Gastrocnemius medialis (tissue), 4 donors: ENCODE measurements at regions not wholly inside any gene's neighbourhood (a gene's known extent, or its start where the extent isn't known, plus 50 kb on each side); places are given as distances from the start of the nearest gene placed in this dataset.

ENCODE experiments used
- ATAC-seq, 2 donors: fragments of 150-250 bp; one replicate each; pipeline ENCODE4 v1.9.1; 2016
- DNase-seq, 2 donors: peaks; one replicate each; pipeline ENCODE4 v3.0.0-alpha.2; 2019
- H3K27ac ChIP-seq, 4 donors: fragments of 200-600 bp; sonication (generic); 1 replicate in 1 of 4; 2 replicates in 3 of 4; pipeline ENCODE4 v1.5.1; 2016 to 2018; ENCODE audit warnings: mild to moderate bottlenecking in 2 of 4, moderate library complexity in 1 of 4
- H3K27me3 ChIP-seq, 3 donors: fragments of 200-600 bp; sonication (generic) in 2 of 3; 1 replicate in 1 of 3; 2 replicates in 2 of 3; pipeline versions ENCODE4 v1.5.1 to v1.6.0; 2016 to 2019; ENCODE audit warnings: mild to moderate bottlenecking in 1 of 3, moderate library complexity in 1 of 3
- H3K36me3 ChIP-seq, 2 donors: fragments of 200-600 bp; sonication (generic) in 1 of 2; one replicate each; pipeline ENCODE4 v1.5.1; 2017 to 2018
- H3K4me1 ChIP-seq, 2 donors: fragments of 200-600 bp; sonication (generic) in 1 of 2; one replicate each; pipeline ENCODE4 v1.5.1; 2016 to 2017; ENCODE audit warnings: mild to moderate bottlenecking in 2 of 2
- H3K4me3 ChIP-seq, 4 donors: fragments of 200-600 bp; sonication (generic) in 3 of 4; 1 replicate in 1 of 4; 2 replicates in 3 of 4; pipeline ENCODE4 v1.5.1; 2016 to 2019; ENCODE audit warnings: mild to moderate bottlenecking in 2 of 4
- H3K9me3 ChIP-seq, 3 donors: fragments of 200-600 bp; sonication (generic) in 2 of 3; 1 replicate in 1 of 3; 2 replicates in 2 of 3; pipeline ENCODE4 v1.5.1; 2016 to 2019
- POLR2A ChIP-seq, 2 donors: fragments of 450-650 bp; IDR thresholded peaks; one replicate each; pipeline ENCODE4 v1.6.1; 2017; ENCODE audit warnings: antibody characterized with exemption in 2 of 2, mild to moderate bottlenecking in 2 of 2, moderate library complexity in 2 of 2
- in situ Hi-C, 4 donors: fragments of 200-750 bp; cut with MboI; loops; one replicate each; pipeline versions ENCODE4 v1.15.0 to v1.8.0; 2017; ENCODE audit warnings: low sequenced_read_pairs in 4 of 4
- intact Hi-C: fragments of 100-400 bp; cut with DNase I; formaldehyde crosslinking; loops from one replicate; pipeline ENCODE4 v1.15.1; 2023; ENCODE audit warnings: low total_unique reads
- TF ChIP-seq, protein P1 (sequence below), 5 experiments: fragments of 450-650 bp in 3 of 5; fragments of 200-600 bp in 2 of 5; sonication (generic) in 2 of 5; IDR thresholded peaks in 4 of 5; conservative IDR thresholded peaks in 1 of 5; 1 replicate in 4 of 5; 2 replicates in 1 of 5; pipeline ENCODE4 v1.5.1; 2016 to 2019; ENCODE audit warnings: antibody characterized with exemption in 5 of 5, mild to moderate bottlenecking in 3 of 5, moderate library complexity in 3 of 5

DNA sequence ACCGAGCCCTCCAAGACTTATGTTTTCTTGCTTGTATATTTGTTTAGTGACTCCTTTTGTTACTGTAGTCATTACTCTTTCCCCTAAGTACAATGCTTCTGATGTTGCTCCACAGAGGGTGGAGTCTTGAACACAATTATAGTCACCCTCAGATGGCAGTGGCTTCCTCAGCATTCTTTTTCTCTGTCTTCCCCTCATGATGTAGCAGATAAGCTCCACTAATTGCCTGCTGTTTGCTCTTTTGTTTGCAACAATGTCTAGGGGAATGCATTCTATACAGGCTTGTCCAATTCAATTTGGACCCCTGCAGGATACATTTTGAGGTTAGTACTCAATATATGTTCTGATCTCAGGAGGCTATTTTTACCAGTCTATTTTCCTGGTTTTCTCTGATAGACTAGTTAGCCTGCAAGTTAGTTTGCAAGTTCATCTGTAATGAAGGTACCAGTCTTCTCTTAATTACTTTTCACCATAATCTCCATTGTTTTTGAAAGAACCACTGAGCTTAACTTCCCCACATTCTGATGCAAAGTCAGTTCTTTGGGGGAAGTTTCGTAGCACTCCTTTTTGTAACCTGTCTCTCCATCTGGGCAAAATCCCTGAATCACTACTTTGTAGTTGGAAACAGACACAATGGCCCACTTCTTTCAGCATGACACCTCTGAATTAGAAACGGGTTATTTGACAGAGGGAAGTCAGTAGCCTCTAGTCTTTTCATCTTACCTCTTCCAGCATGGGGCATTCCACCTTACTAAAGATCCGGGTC is 1509.2 kb downstream of the CDH11 start:
- intact Hi-C loops (no loop called here), in situ Hi-C loops (no loop called here)
- Histone ChIP-seq H3K4me3 (no peak overlapping the region), H3K27me3 (no peaks in the 10 kb centered on the region), H3K27ac (no peak overlapping the region), H3K36me3 (no peaks in the 10 kb centered on the region), H3K9me3 (peaks cover 0 to 9% (median 0%) of the 10 kb centered on the region in 3 donors), H3K4me1 (no peaks in the 10 kb centered on the region)
- ATAC-seq (no peak), DNase-seq (no peak)
- no peak for TF ChIP-seq POLR2A (IDR thresholded peaks at IDR 0.05)
- TF ChIP-seq, protein P1, sequence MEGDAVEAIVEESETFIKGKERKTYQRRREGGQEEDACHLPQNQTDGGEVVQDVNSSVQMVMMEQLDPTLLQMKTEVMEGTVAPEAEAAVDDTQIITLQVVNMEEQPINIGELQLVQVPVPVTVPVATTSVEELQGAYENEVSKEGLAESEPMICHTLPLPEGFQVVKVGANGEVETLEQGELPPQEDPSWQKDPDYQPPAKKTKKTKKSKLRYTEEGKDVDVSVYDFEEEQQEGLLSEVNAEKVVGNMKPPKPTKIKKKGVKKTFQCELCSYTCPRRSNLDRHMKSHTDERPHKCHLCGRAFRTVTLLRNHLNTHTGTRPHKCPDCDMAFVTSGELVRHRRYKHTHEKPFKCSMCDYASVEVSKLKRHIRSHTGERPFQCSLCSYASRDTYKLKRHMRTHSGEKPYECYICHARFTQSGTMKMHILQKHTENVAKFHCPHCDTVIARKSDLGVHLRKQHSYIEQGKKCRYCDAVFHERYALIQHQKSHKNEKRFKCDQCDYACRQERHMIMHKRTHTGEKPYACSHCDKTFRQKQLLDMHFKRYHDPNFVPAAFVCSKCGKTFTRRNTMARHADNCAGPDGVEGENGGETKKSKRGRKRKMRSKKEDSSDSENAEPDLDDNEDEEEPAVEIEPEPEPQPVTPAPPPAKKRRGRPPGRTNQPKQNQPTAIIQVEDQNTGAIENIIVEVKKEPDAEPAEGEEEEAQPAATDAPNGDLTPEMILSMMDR (IDR thresholded peaks at IDR 0.05 in 4 of 5, conservative IDR thresholded peaks at IDR 0.05 in 1 of 5): no peak

DNA sequence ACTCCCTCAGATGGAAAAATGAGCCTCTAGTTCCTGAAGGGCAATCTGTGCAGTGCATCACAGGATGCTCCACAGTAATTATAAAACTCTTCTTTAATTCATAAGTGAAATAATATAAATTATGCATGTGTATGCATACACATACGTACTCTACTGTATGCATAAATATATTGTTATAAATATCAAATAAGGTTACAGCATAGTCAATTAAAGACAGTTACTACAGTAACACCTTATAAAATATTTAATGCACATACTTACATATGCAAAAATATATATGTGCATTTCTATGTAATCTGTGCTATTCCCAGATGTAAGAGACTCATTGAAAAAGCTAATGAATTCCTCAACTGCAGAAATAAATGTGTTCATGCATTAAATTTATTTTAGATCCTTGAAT is 1515.1 kb downstream of the CDH11 start:
- intact Hi-C loops: no loop called here
- H3K4me3 ChIP-seq: no peak overlapping the region
- TF ChIP-seq POLR2A (IDR thresholded peaks at IDR 0.05): no peak
- TF ChIP-seq, protein P1 (IDR thresholded peaks at IDR 0.05 in 4 of 5, conservative IDR thresholded peaks at IDR 0.05 in 1 of 5): no peak
- H3K27me3 ChIP-seq: no peaks in the 10 kb centered on the region
- peaks cover 0 to 9% (median 0%) of the 10 kb centered on the region in 3 donors for H3K9me3 ChIP-seq
- H3K27ac ChIP-seq: no peak overlapping the region
- ATAC-seq (no peak), DNase-seq (no peak)
- in situ Hi-C loops: no loop called here
- H3K36me3 ChIP-seq: no peaks in the 10 kb centered on the region
- no peaks in the 10 kb centered on the region for H3K4me1 ChIP-seq

DNA sequence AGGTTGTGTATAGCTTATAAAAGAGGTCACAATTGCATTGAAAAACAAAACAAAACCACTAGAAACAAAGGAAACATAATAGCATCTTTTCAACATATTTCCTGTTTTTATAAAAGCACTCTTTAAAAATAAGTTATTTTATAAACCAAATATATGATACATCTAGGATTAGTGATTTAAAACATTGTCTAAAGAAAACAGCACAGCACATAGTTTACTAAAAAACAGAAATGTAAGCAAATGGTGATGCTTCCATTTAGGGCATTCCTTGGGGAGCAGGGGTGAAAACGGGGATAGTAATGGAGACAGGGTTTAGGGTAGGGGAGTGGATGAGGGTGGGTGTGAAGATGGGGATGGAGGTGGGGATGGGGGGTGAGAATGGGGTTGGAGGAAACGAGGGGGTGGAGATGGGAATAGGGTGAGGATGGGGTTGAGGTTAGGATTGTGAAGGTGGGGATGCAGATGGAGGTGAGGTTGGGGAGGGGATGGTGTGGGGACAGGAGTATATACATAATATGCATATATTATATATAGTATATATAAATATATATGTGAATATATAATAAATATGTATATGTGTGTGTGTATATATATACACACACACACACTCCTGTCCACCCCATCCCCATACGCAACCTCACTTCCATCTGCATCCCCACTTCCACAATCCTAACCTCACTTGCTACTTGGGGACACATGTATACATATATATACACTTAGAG is 1519.5 kb downstream of the CDH11 start:
- no peak for TF ChIP-seq POLR2A (IDR thresholded peaks at IDR 0.05)
- TF ChIP-seq, protein P1 (IDR thresholded peaks at IDR 0.05 in 4 of 5, conservative IDR thresholded peaks at IDR 0.05 in 1 of 5): no peak
- Histone ChIP-seq H3K4me3 (no peak overlapping the region), H3K27me3 (no peaks in the 10 kb centered on the region), H3K27ac (no peak overlapping the region), H3K36me3 (no peaks in the 10 kb centered on the region), H3K9me3 (no peaks in the 10 kb centered on the region), H3K4me1 (no peaks in the 10 kb centered on the region)
- in situ Hi-C loops (no loop called here), intact Hi-C loops (no loop called here)
- ATAC-seq (no peak), DNase-seq (no peak)

DNA sequence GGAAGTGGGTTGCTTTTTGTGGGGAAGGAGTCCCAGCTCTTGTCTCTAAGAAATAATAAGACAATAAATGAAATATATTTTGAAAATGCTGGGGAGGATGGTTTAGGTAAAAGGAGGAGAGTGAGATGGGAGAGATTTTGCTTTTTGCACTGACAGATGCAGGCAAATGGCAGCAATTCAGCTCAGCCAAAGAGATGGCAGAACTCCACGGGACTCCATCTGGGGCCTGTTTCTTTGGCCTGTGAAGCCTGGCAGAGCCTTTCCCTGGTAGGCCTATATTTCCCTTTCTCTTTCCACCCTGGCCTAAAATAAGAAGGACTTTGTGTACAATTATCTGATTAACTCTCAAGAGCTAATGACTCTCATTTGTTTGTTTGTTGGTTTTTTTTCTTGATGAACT is 1525.1 kb downstream of the CDH11 start:
- in situ Hi-C loops: no loop called here
- ATAC-seq (no peak), DNase-seq (no peak)
- H3K4me1 ChIP-seq: no peaks in the 10 kb centered on the region
- intact Hi-C loops: no loop called here
- no peak overlapping the region for H3K27ac ChIP-seq
- no peaks in the 10 kb centered on the region for H3K9me3 ChIP-seq
- TF ChIP-seq POLR2A (IDR thresholded peaks at IDR 0.05): no peak
- TF ChIP-seq, protein P1 (IDR thresholded peaks at IDR 0.05 in 4 of 5, conservative IDR thresholded peaks at IDR 0.05 in 1 of 5): no peak
- H3K36me3 ChIP-seq: no peaks in the 10 kb centered on the region
- no peaks in the 10 kb centered on the region for H3K27me3 ChIP-seq
- H3K4me3 ChIP-seq: no peak overlapping the region
